NCI-H524 (cell line): ENCODE measurements at regions not wholly inside any gene's neighbourhood (a gene's known extent, or its start where the extent isn't known, plus 50 kb on each side); places are given as distances from the start of the nearest gene placed in this dataset.

Source experiments
- DNase-seq, 2 experiments: peaks; one replicate each; lab custom pipeline; 2025; lab: John Stamatoyannopoulos, UW

- DNase-seq: no peak
Observed at GRCh38 chr4:177696438-177696966, 254.3 kb upstream of the AGA start.

- no peak for DNase-seq
Observed at GRCh38 chr4:177699365-177700213, 257.4 kb upstream of the AGA start.

- DNase-seq: no peak
Observed at GRCh38 chr4:177706916-177707315, 264.7 kb upstream of the AGA start.

GRCh38 chr4:177713454-177713853, 271.2 kb upstream of the AGA start:
- DNase-seq: no peak

- DNase-seq: no peak
Observed at GRCh38 chr4:177717407-177717806, 275.2 kb upstream of the AGA start.

- DNase-seq: no peak
Observed at GRCh38 chr4:177718514-177718913, 276.3 kb upstream of the AGA start.

GRCh38 chr4:177726111-177726510, 283.9 kb upstream of the AGA start:
- no peak for DNase-seq

GRCh38 chr4:177728361-177729152, 286.3 kb upstream of the AGA start:
- no peak for DNase-seq

GRCh38 chr4:177729681-177730080, 287.4 kb upstream of the AGA start:
- no peak for DNase-seq

- DNase-seq: no peak
Observed at GRCh38 chr4:177737387-177737940, 295.2 kb upstream of the AGA start.

- no peak for DNase-seq
Observed at GRCh38 chr4:177740563-177740962, 298.3 kb upstream of the AGA start.

- DNase-seq: no peak
Observed at GRCh38 chr4:177759729-177760128, 317.5 kb upstream of the AGA start.

GRCh38 chr4:177761692-177762091, 319.5 kb upstream of the AGA start:
- DNase-seq: no peak

GRCh38 chr4:177769155-177769554, 326.9 kb upstream of the AGA start:
- DNase-seq: no peak

GRCh38 chr4:177770776-177771175, 328.5 kb upstream of the AGA start:
- no peak for DNase-seq

GRCh38 chr4:177771645-177772044, 329.4 kb upstream of the AGA start:
- DNase-seq: no peak

- DNase-seq: no peak
Observed at GRCh38 chr4:177778623-177779022, 336.4 kb upstream of the AGA start.

- DNase-seq: no peak
Observed at GRCh38 chr4:177785000-177785399, 342.8 kb upstream of the AGA start.

GRCh38 chr4:177789610-177790009, 347.4 kb upstream of the AGA start:
- no peak for DNase-seq

- DNase-seq: no peak
Observed at GRCh38 chr4:177791188-177791587, 349.0 kb upstream of the AGA start.

GRCh38 chr4:177796841-177797240, 354.6 kb upstream of the AGA start:
- DNase-seq: no peak

GRCh38 chr4:177798161-177798560, 355.9 kb upstream of the AGA start:
- no peak for DNase-seq

GRCh38 chr4:177802162-177802561, 359.9 kb upstream of the AGA start:
- DNase-seq: peak; percentile 73 to 92
